GM21576 (cell line): ENCODE measurements at regions not wholly inside any gene's neighbourhood (a gene's known extent, or its start where the extent isn't known, plus 50 kb on each side); places are given as distances from the start of the nearest gene placed in this dataset.
"Not testable (repeated sequence)": the region's sequence is repeated elsewhere in the genome, so short reads cannot be mapped to it uniquely, and the experiment has no call there.

ENCODE experiments used
- ATAC-seq: cut with Tn5 transposase; IDR thresholded peaks from one replicate; pipeline ENCODE4 v1.9.1; 2021; ENCODE audit warnings: mild to moderate bottlenecking, moderate library complexity; ENCODE audit not compliant: unreplicated experiment

- no peak for ATAC-seq
These were observed 111.0 kb downstream of the FAM53A start for GRCh38 chr4:1572964-1573720.

DNA sequence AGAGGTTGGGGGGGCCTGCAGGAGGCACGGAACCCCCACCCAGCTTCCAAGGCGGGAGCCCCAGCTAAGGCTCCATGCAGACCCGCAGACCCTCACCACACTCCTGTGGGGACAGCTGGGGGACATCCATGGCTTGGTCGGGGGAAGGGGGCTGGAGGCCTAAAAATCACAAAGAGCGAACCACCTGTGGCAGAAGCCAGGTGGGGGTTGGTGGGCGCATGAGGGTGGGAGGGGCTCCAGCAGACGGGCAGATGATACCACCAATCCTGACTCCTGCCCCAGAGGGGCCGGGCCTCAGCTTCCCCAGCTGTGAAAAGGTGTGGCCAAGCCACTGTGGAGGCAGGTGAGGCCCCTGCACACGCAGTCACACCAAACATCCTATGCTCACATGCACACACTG, 111.6 kb downstream of the FAM53A start:
- ATAC-seq: no peak

GRCh38 chr4:1572010-1572385, 112.1 kb downstream of the FAM53A start:
- ATAC-seq: no peak

- ATAC-seq: no peak
These were observed 112.7 kb downstream of the FAM53A start for GRCh38 chr4:1571165-1572009.

DNA sequence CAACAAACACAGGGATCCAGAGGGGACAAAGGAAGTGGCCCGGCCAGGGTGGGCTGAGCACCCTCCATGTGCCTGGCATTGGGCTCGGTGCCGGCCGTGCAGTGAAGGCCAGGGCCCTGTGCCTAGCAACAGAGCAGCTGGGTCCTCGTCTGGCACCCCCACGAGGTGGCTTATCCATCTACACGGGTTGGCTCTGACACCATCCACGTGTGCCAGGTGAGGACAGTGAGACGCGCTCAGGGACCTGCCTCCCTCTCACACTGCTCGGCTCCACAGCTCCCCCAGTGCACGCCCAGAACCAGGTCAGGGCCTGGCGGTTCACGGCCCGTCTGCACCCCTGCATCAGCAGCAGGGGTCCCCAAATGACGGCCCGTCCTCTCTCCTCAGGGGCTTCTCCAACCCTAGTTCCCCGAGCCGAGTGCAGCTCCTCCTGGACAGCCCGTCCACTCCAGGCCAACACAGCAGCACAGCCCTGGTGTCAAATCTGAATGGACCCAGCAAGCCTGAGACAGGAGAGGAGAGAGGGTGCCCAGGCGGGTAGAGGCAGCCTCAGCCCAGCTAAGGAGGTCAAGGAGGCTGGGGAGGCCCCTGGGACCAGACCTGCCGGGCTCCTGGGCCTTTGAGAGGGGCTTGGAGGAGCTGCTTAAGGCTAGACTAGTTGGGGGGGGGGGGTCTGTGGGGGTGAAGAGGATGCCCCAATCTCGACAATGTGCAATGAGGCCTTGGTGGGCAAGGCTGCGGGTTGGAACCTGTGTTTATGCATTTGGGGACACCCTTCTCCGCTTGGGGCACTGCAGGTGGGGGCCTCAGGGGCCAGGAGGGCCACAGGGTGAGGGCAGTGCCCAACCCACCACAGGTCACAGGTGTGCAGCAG, 113.6 kb downstream of the FAM53A start:
- ATAC-seq: no peak

- ATAC-seq: no peak
These were observed 114.5 kb downstream of the FAM53A start for GRCh38 chr4:1569461-1570151.

DNA sequence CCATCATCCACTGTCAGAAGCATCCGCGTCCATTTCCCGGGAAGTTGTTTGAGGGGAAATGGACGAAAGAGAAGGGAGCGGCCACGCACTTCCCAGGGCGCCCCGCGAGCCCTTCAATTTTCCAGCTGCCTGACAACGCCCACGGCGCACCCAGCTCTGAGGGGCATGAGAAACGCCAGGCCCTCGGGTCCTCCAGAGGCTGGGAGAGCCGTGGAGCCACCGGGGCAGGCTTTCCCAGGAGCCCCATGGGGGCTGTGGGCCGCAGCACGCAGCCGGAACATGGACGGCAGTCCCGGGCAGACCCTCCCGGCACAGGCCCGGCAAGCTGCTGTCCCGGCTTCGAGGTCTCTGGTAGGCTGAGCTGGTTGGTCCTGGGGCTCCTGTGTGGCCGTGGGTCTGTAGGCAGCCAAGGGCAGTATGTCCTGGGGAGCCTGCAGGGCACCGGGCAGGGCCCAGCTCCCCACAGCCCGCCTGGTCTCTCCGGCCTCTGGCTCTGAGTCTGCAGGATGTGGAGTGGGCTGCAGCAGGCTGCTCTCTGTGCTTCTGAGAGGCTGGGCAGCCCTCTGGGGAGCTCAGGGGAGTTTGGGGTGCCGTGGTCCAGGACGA, 115.2 kb downstream of the FAM53A start:
- ATAC-seq: no peak

GRCh38 chr4:1567808-1568581, 116.1 kb downstream of the FAM53A start:
- no peak for ATAC-seq

- ATAC-seq: no peak
These were observed 116.7 kb downstream of the FAM53A start for GRCh38 chr4:1567519-1567807.

DNA sequence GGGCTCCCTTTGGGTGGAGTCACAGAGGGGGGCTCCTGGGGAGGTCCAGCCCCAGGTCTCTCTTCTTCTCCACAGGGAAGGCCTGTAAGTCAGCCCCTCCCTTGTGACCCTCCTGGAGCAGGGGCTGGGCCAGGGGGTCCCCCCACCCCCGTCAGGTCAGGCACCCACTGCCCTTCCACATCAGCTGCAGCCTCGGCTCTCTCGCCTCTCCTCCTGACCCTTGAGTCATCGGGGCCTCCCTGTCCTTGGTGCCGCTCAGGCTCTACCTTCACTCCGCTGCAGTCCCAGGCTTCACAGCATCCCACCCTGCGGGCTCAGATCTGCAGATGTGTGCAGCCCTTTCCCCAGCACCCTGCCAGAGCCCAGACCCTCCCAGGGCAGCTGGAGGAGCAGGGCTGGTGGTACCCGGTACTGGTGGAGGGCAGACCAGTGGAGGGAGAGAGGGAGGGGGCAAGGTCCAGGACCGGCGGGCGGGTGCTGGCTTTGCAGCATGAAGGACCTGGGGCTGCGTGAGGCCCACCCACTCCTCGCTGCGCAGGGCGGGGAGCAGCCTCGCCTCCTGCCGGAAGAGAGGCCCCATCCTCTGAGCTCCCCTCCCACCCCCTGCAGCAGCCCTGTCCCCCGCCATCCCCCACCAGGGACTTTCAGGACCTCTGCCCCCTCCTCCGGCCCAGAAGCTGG, 117.1 kb downstream of the FAM53A start:
- no peak for ATAC-seq

DNA sequence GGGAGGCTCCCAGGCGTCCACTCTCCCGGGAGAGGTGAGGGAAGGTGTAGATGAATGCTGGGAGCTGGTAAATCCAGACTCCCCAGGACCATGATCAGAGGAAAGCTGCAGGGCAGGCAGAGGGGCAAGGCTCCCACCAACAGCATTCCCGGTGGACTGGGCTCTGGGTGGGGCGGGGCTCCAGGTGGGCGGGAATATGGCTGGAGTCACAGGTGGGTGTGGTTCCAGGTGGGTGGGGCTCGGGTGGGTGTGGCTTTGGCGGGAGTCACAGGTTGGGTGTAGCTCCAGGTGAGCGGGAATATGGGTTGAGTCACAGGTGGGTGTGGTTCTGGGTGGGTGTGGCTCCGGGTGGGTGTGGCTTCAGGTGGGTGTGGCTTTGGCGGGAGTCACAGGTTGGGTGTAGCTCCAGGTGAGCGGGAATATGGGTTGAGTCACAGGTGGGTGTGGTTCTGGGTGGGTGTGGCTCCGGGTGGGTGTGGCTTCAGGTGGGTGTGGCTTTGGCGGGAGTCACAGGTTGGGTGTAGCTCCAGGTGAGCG, 117.7 kb downstream of the FAM53A start:
- not testable (repeated sequence) for ATAC-seq

GRCh38 chr4:1565598-1566295, 118.4 kb downstream of the FAM53A start:
- no peak for ATAC-seq

GRCh38 chr4:1564535-1565375, 119.4 kb downstream of the FAM53A start:
- no peak for ATAC-seq

GRCh38 chr4:1563768-1564485, 120.2 kb downstream of the FAM53A start:
- no peak for ATAC-seq

GRCh38 chr4:1563241-1563640, 120.9 kb downstream of the FAM53A start:
- no peak for ATAC-seq

DNA sequence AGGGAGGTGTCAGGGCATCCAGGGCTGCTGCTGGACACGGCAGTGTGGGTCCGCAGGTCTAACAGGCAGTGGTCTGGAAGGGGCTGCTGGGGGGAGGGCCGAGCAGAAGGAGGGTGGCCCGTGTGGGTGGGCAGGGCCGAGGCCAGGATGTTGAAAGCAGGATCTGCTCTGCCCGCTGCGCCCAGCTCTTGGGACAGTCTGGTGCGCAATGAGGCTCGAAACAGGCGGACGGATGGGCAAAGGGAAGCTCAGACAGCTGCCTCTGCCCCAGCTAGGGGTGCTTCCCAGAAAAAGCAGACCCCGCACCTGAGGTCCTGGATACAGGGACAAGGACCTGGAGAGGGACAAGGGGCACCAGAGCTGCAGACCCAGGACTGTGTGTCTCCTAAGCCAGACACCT, 121.3 kb downstream of the FAM53A start:
- ATAC-seq: no peak

DNA sequence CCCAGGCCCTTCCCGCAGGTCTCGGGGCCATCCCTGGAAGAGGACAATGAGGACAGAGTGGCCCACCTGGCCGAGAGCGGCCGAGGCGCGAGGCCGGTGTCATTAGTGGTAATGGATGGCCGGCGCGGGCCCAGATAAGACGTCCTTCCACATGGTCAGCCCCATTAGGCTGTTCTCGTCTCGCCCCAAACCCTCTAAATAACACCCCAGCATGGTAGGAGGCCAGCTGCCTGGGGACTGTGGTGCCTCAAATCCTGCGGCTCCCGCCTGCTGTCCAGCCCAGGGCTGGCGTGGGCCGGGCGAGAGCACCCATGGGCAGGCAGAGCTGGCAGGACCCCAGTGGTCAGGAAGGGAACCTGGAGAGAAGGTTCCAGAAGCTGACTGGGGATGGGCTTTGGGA, 121.7 kb downstream of the FAM53A start:
- no peak for ATAC-seq
